ENCODE measurements at regions not wholly inside any gene's neighbourhood (a gene's known extent, or its start where the extent isn't known, plus 50 kb on each side); places are given as distances from the start of the nearest gene placed in this dataset.
"Not testable (repeated sequence)": the region's sequence is repeated elsewhere in the genome, so short reads cannot be mapped to it uniquely, and the experiment has no call there.

DNA sequence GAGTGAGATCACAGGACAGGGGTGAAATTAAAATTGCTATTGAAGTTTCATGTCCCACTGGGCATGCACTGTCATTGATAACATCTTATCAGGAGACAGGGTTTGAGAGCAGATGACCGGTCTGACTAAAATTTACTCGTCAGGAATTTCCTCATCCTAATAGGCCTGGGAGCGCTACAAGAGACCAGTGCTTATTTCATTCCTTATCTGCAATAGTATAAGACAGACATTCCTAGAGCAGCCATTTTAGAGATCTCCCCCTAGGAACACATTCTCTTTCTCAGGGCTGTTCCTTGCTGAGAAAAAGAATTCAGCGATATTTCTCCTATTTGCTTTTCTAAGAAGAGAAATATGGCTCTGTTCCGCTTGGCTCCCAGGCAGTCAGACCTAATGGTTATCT lies 181.4 kb upstream of the ETV3 start:
- DNase-seq, result no peak

GRCh38 chr1:157317229-157317628 lies 179.0 kb upstream of the ETV3 start:
- not testable (repeated sequence) for DNase-seq

- no peak for DNase-seq
These were observed 177.3 kb upstream of the ETV3 start for GRCh38 chr1:157315544-157315943.

DNA sequence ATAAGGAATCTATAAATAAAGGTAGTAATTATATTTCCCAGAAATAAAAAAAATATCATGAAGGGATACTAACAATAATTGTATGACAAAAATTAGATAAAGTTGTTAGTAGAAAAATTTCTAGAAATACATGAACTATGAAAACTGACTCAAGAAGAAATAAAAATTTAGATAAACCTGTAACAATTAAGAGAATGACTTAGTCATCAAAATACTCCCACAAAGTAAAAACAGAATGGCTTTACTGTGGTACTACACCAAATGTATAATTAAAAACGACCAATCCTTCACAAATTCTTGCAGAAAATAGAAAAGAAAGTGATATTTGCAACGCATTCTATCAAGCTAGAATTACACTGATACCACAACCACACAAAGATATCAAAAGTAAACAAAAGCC lies 176.2 kb upstream of the ETV3 start:
- no peak for DNase-seq

DNA sequence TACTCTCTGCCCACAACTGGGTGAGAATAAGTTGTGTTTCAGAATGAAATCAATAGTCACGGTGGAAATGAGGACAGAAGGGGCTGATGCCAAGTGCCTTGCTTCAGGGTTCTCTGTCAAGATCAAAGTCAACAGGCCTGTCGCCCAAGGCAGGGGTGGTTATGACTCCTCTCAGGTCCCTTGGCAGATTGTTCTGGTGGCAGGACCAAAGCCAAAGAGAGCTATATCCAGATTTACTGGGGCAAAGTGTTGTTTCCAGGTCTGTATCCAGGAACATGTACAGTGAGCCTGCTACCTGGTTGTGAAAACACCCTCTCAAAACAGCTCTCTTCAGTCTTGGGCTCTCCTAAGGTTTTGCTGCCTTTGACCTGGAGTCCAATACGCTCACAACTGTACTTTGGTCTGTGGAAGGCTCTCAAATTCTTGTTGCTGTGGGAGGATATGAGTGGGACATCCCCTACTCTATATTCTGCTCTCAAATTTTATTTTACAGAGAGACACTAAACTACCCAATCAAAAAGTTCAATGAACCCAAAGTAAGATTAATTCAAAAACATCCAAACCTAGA lies 175.1 kb upstream of the ETV3 start:
- DNase-seq, result no peak

- no peak for DNase-seq
These were observed 174.1 kb upstream of the ETV3 start for GRCh38 chr1:157312082-157312812.

DNA sequence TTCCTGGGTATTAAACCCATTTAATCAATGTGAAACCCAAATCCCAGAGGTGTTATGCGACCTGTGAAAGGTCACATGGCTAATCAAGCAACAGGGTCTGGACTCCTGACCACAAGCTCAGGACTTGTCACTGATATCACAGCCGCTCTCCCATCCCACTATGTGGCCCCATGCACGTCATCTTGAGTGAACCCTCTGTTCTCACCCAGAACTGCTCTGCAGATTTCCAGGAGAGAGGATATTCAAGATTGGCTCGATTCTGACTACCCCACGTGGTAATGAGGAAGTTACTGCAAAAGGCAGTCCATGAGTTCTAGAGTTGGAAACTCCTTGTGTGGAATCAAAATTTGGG lies 173.5 kb upstream of the ETV3 start:
- DNase-seq, result no peak

- DNase-seq, result peak; percentile 22
These were observed 172.9 kb upstream of the ETV3 start for GRCh38 chr1:157310805-157311729.

DNA sequence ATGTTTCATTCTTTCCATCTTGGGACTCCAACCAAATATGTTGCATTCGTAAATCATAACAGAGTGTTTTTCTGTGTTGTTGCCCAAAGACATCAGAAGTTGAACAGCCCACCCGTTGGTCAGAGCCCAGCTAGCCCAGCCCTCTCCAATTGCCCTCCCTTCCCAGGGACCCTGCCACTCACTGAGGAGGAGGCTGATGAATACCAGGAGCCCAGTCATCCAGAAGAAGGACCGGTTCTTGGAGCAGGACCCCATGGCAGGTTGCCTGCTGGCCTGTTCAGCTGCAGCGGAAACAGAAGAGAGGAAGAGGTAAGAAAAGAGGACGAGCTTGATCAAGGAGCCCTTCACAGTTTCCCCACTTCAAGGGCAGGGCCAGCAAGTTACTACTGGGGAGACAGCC lies 172.2 kb upstream of the ETV3 start:
- DNase-seq, result no peak

GRCh38 chr1:157307491-157307890 lies 169.3 kb upstream of the ETV3 start:
- no peak for DNase-seq

GRCh38 chr1:157306896-157307295 lies 168.7 kb upstream of the ETV3 start:
- DNase-seq, result no peak

GRCh38 chr1:157304271-157304670 lies 166.1 kb upstream of the ETV3 start:
- DNase-seq, result no peak

DNA sequence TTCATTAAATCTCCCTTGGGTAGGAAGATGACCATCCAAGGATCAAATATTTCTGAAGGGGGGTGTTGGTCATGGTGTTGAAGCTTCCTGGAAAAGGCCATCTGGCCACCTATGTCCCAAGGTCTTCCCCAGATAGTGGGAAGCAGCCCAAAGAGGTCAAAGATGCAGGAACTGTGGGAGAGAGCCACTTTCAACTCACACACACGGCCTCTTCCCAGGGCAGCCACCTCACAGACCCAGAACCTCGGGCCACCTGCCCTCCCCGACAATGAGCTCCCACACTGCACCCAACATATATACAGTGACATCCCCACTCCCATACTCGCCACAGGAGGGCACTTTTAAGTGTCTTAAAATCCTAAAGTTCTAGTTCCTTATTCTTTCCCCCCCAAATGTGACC lies 164.5 kb upstream of the ETV3 start:
- no peak for DNase-seq

- no peak for DNase-seq
These were observed 164.0 kb upstream of the ETV3 start for GRCh38 chr1:157302199-157302497.

- DNase-seq, result no peak
These were observed 163.4 kb upstream of the ETV3 start for GRCh38 chr1:157301477-157302198.

- DNase-seq, result not testable (repeated sequence)
These were observed 156.4 kb upstream of the ETV3 start for GRCh38 chr1:157294387-157295145.

GRCh38 chr1:157292809-157293564 lies 154.8 kb upstream of the ETV3 start:
- DNase-seq, result no peak

DNA sequence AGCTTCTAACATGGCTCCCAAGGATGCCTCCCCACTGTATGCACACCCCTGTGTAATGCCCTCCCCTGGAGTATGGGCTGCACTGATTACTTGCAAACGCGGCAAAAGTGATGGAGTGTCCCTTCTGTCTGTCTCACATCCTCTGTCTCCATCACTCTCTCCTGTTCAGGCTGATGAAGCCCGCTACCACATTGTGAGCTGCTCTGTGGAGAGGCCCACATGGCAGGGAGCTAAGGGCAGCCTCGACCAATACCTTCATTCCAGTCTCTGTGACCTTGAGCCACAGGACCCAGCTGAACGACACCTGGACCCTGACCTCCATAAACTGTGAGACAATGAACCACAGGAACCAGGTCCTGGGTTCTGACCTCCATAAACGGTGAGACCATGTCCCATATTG lies 154.1 kb upstream of the ETV3 start:
- DNase-seq, result no peak

DNA sequence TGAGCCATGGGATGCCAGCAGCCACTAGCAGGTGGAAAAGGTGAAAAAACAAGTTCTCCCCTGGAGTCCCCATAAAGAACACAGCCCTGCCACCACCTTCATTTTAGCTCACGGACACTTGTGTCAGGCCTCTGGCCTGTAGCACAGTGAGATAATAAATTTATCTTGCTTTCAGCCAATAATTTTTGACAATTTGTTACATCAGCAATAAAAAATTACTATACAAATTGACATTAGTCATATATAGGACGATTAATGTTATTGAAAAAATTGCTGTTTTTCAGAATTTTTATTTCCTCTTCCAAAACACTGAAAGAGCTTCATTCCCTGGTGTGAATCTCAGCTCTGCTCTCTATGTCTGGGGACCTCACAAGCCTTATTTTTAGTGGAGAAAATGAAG lies 152.9 kb upstream of the ETV3 start:
- DNase-seq, result no peak

DNA sequence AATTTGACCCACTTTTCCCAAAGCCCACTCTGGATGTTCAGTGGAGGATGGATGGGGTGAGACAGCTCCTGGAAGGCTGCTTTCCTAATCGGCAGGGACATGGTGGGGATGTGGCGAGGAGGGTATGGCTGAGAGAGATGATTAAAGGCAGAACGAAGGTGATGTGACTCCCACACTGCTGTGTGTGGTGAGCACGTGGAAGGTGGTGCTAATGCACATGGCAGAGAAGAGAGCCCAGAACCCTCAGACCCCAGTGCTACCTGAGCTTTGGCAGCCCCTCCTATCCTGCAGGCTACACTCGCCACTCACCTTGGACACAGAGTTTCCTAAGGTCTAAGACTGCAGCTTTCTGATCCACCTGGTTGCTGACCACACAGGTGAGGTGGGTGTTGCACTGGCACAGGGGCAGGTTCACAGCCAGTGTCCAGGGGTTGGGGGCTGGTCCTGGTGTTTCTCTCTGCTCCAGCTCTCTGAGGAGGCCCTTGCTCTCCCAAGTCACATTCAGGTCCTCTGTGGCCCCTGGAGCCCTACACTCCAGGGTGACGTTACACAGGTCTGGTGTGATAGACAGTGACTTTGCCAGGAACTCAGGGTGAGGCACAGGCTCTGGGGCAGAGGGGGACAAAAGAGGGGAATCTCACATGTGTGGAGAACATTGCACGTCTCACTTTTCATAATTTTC lies 151.4 kb upstream of the ETV3 start:
- no peak for DNase-seq

DNA sequence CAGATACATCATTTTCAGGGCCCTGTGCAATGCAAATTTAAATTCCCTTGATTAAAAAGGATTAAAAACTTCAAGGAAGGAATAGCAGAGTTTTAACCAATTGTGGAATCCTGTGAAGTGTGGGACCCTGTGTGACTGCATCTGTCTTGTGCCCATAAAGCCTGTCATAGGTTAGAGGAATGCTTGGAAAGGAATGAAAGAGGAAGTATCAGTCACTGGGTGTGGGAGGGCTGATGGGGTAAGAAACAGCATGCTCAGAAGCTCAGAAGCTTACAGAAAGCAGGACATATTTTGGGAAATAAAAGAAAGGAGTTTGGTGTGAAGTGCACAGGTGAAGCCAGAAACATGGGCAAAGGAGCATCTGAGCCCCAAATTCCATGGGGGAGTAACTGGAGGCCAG lies 150.8 kb upstream of the ETV3 start:
- no peak for DNase-seq
